Coronary artery (tissue), 2 donors: ENCODE measurements at regions not wholly inside any gene's neighbourhood (a gene's known extent, or its start where the extent isn't known, plus 50 kb on each side); places are given as distances from the start of the nearest gene placed in this dataset.

Source experiments
- DNase-seq: peaks from one replicate; pipeline ENCODE4 v3.0.0-alpha.2; 2017; ENCODE audit warnings: low spot score
- H3K27ac ChIP-seq, 2 donors: fragments of 200-600 bp; sonication (generic); one replicate each; pipeline ENCODE4 v1.5.1; 2016 to 2019
- H3K4me3 ChIP-seq: fragments of 200-600 bp; sonication (generic); 2 replicates; pipeline ENCODE4 v1.5.1; 2016; ENCODE audit warnings: mild to moderate bottlenecking, moderate library complexity
- TF ChIP-seq, protein P1 (sequence below): fragments of 200-600 bp; sonication (generic); IDR thresholded peaks from one replicate; pipeline ENCODE4 v1.5.1; 2019; ENCODE audit warnings: antibody characterized with exemption

DNA sequence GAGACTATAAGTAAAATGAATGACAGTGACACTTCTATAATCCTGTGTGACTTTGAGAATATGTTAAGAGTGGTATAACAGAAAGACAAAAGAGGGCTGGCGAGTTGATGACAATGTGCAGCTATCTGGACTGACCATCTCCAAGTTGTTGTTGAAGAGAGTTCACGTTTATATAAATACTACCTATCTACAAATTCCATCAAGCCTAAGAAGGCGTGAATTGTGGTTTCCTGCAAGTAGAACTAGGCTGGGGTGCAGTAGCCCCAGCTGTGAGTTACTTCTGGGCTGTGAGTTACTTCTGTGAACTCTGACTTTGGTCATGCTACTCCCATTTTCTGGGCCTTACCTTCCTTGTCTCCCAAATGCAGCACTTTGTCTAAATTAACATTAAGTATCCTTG is 561.0 kb downstream of the TBC1D4 start:
- no peak for DNase-seq
- TF ChIP-seq, protein P1, sequence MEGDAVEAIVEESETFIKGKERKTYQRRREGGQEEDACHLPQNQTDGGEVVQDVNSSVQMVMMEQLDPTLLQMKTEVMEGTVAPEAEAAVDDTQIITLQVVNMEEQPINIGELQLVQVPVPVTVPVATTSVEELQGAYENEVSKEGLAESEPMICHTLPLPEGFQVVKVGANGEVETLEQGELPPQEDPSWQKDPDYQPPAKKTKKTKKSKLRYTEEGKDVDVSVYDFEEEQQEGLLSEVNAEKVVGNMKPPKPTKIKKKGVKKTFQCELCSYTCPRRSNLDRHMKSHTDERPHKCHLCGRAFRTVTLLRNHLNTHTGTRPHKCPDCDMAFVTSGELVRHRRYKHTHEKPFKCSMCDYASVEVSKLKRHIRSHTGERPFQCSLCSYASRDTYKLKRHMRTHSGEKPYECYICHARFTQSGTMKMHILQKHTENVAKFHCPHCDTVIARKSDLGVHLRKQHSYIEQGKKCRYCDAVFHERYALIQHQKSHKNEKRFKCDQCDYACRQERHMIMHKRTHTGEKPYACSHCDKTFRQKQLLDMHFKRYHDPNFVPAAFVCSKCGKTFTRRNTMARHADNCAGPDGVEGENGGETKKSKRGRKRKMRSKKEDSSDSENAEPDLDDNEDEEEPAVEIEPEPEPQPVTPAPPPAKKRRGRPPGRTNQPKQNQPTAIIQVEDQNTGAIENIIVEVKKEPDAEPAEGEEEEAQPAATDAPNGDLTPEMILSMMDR, result no peak
- Histone ChIP-seq H3K4me3 (no peak overlapping the region), H3K27ac (no peak overlapping the region)

DNA sequence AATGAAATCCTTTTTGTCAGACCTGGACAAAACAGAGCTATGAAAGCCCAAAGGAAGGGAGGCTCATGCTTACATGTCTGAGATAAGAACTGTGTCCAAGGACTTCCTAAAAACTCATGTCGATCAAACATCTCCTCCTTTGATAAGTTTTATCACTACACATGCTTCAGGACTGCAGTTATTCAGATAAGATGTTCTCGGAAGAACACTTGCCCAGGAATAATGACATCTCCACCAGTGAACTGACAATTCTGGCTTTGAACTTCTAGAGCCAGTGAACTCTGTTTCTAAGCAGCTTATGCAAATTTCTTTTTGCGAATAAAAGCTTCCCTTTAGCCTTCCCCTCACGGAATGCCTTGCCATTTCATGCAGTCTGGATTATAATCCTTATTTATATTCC is 561.6 kb downstream of the TBC1D4 start:
- DNase-seq, result no peak
- no peak overlapping the region for H3K27ac ChIP-seq
- no peak overlapping the region for H3K4me3 ChIP-seq
- TF ChIP-seq, protein P1, result no peak

DNA sequence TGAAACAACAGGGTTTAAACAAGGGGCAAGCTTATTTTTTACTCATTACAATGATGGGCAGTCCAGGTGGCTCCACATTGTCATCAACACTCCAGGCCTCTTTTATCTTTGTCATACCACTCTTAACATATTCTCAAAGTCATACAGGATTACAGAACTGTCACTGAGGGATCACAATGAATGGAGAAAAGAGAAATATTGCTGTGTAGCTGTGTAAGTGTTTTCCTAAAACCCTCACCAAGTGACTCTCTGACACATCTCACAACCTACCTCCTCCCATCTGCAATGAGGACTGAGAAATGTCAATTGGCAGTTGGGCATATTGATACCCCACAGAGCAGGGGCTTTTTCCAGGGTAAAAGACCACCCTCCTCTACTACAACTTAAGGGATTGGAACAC is 562.1 kb downstream of the TBC1D4 start:
- Histone ChIP-seq H3K27ac (no peak overlapping the region), H3K4me3 (no peak overlapping the region)
- DNase-seq, result no peak
- TF ChIP-seq, protein P1, result no peak

DNA sequence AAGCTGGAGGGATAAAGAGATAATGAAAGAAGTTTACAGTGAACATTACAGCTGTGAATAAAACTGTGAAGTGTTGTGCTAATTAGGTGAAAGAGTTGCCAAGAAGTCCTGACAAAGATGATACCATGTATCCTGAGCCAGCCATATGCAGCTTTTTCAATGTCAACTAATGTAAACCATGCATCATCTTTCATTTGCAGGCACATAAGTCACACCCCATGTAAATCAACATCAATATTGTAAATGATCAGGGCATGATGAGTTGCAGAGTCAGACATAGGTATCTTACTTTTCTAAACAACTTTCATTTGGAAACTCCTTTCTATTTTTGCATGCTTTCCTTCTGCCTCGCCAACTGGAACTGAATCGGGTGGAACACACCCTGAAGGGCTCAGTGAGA is 569.1 kb downstream of the TBC1D4 start:
- Histone ChIP-seq H3K27ac (no peak overlapping the region), H3K4me3 (no peak overlapping the region)
- DNase-seq, result no peak
- TF ChIP-seq, protein P1, result no peak

DNA sequence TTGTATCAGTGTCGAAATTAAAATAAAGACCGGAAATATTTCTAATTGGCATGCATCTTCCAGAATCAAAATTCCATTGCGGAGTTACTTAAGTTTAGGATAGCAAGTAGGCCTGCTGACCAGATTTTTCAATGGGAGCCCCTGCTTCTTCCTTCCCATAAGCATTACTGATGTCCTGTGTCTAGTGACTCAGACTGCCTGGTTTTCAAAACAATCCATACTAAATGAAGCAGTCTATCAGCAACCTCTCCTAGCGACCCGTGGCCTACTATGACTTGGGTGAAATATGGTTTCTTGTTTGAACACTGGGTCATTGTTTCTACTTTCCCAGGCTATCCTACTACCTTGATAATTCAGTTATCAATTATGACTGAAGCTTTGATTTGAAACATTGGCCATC is 571.6 kb downstream of the TBC1D4 start:
- TF ChIP-seq, protein P1, result no peak
- Histone ChIP-seq H3K27ac (no peak overlapping the region), H3K4me3 (no peak overlapping the region)
- DNase-seq, result no peak

DNA sequence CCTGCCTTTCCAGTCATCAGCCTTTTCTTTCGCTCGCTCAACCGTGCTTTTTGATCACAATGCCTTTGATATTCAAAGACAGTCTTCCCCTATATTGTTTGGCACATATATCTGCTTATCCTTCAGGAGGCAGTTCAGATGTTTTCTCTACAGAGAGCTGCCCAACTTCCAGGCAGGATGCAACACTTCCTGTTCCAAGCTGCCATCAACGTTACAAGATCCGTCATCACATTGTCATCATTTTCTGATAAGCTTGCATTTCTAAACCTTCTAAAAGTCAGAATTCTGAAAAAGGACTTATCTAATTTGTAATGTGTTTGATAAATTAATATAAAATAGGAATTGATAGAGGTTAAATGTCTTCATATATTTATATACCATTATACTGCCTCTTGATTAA is 574.2 kb downstream of the TBC1D4 start:
- no peak for DNase-seq
- H3K27ac ChIP-seq, result no peak overlapping the region
- no peak overlapping the region for H3K4me3 ChIP-seq
- TF ChIP-seq, protein P1, result no peak

DNA sequence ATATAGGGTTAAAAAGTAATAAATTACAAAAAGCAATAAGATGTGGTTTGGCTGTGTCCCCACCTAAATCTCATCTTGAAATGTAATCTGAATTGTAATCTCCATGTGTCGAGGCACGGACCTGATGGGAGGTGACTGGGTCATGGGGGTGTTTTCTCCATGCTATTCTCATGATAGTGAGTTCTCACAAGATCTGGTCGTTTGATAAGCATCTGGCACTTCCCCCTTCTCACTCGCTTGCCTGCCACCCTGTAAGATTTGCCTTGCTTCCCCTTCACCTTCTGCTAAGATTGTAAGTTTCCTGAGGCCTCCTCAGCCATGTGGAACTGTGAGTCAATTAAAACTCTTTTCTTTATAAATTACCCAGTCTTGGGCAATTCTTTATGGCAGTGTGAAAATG is 577.4 kb downstream of the TBC1D4 start:
- Histone ChIP-seq H3K4me3 (no peak overlapping the region), H3K27ac (no peak overlapping the region)
- no peak for DNase-seq
- TF ChIP-seq, protein P1, result no peak
